Cortex of kidney (tissue), 1 donor: ENCODE measurements at regions not wholly inside any gene's neighbourhood (a gene's known extent, or its start where the extent isn't known, plus 50 kb on each side); places are given as distances from the start of the nearest gene placed in this dataset.
"Not testable (repeated sequence)": the region's sequence is repeated elsewhere in the genome, so short reads cannot be mapped to it uniquely, and the experiment has no call there.

Source experiments
- DNase-seq: peaks from one replicate; lab custom pipeline; 2025; lab: John Stamatoyannopoulos, UW

DNA sequence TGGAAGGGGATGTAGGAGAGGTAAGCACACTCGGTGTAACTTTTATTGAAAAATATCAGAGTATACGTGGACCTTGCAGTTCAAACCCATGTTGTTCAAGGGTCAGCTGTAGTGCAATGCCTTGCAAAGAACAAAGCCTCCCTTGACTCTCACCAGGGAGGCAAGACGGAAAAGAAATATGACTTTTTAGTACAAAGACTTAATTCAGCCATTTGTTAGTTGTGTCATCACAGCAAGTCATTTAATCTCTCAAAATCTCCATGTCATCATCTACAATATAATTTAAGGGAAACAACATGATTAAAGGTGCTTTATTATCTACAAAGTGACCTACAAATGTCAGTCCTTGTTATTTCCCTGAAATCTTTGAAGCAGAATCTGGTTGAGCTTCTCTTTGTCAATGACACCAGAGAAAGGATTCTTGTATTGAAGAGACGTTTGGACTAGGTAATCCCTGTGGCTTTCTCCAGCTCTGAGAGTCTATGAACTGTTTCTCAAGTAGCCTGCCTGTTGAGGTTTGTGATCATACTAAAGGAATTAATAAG lies 502.8 kb downstream of the REEP3 start:
- no peak for DNase-seq

DNA sequence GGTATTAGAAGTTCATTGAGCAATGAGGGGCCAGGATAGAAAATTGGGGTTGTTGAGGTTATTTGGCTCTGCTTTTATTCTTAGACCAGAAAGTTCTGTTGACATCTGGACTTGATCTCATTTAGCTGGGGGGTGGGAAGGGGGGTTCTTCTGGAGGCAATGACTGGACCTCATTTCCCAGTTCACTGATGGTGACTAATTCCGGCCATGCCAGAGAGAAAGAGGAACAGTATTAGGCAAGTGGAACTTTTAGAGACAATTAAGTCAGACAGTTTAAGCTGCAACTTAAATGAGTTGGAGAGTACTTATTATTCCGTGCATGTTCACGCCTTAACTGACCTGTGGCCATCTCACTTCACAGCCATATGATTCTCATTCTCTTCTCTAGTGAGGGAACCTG lies 512.5 kb downstream of the REEP3 start:
- no peak for DNase-seq

DNA sequence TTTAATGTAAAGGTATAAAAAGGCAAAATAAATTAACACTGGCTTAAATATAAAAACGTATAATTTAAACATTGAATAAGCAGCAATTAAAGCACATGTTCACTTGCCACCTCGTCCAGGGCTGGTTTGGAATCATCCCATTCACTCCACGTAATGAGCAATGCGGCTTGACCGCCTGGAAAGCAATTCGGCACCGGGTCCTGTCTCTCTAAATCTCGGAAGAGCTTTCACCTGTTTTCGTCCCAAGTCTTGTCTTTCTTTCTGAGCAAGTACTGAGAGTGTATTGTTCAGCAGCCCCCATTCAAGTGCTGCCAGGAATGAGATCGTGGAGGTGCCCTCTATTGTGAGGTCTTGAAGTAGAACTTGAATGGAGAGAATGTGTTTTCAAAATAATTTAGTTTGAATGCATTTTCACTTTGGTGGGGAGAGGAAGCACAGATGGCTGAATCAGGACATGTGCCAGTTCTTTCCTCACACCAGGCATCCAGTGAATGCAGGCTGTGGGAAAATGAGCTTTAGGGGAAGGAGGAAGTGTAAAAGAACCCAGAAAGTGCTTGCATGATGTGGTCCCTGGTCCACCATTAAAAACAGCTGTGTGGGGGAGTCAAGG lies 515.2 kb downstream of the REEP3 start:
- DNase-seq: no peak

DNA sequence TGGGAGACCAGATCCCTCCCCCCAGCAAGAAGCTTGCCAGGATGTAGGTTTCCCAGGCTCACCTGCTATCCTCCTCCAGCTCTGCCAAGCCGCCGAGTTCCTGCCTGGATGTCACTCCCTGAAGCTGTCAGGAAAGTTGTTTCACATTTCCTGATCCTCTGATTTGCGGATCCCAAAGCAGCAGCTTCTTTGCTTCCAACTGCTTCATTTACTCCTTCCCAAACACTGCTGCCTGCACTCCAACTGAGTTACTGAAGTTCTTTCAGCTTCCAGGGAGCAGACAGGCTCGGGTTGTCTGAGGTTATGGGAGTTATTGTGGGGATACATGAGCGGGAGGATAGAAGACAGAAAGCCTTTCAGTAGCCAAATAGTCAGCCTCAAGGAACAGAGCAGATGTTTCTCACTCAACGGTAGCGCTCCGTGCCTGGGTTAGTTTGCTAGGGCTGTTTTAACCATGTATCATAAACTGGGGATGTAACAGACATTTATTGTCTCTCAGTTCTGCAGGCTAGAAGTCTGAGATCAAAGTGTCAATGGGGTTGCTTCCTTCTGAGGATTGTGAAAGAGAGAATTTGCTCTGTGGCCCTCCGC lies 516.0 kb downstream of the REEP3 start:
- DNase-seq: no peak

DNA sequence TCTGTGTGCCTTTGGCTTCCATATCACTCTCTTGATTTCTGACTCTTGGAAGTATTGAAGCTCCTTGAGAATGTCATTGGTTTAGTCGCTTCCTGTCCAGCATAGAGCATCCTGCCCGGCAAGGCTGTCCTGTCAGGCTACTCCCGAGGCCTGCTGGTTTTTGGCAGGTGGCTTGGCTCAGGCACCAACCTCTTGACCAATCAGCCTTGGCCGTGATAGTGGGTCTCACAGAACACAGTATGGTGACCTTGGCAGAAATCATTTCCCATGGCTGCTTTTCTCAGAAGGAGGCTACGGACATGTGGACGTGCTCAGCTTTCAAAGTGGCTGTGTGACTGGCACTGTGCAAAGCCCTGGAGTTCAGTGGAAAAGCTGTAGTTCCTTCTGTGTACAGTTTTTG lies 516.9 kb downstream of the REEP3 start:
- DNase-seq: no peak

DNA sequence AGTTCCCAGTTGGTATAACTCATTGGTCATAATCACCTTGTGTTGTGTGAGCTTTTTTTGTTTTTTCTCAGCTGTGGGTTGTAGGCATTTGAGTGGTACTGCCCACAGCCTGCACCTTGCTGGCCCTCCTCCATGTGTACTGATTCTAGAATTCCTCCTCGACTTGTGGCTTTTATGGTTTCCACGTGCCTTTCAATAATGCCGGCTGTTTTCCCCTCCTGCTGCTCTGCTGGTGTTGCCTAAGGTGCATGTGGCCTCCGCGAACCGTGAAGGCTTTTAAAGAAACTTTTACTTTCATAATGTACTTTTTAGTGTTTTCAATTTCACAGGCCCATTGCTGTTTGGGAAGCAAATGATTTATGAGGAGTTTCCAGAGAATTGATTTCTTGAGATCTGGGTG lies 518.0 kb downstream of the REEP3 start:
- no peak for DNase-seq

DNA sequence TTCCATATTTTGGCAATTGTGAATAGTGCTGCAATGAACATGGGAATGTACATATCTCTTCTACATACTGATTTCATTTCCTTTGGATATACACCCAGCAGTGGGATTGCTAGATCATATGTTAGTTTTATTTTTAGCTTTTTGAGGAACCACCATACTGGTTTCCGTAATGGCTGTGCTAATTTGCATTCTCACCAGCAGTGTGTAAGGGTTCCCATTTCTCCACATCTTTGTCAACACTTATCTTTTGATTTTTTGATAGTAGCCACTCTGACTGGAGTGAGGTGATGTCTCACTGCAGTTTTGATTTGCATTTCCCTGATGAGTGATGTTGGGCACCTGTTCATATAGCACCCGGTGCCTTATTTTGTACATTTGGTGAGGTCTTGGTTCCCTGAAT lies 519.6 kb downstream of the REEP3 start:
- DNase-seq: no peak

DNA sequence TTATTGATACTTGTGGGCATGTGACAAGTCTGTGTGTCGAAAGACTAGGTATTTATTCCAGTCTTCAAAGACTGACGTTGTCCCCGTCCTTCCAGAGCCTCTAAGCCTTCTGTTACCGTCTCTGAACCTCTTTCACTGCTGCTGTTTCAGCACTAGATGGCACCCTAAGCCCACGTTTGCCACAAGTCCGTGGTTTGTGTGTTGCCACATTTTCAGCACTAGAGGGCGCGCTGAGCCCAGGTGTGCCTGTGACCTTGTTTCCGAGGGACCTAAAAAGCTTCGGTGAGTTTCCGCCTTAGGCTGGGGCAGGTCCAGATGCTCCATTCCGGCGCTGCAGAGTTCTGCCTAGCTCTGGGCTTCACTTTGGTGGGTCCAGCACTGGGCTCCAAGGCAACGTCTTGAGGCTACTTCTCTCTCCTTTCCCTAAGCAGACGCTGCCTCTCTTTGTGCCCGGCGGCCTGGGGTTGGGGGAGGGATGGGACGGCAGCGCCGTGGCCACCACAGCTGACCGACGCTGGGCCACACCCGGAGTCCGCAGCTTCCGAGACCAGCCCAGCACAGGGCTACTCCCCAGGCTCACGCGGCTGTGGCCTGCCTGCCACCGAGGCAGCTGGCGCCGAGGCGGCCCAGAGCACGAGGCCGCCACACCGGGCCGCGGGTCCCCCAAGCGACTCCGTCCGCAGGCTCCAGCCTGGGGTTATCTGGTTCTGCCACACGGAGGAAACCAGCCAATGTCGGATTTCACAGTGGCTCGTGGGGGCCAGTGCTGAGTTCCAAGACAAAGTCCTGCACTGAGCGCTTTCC lies 520.2 kb downstream of the REEP3 start:
- DNase-seq: no peak

DNA sequence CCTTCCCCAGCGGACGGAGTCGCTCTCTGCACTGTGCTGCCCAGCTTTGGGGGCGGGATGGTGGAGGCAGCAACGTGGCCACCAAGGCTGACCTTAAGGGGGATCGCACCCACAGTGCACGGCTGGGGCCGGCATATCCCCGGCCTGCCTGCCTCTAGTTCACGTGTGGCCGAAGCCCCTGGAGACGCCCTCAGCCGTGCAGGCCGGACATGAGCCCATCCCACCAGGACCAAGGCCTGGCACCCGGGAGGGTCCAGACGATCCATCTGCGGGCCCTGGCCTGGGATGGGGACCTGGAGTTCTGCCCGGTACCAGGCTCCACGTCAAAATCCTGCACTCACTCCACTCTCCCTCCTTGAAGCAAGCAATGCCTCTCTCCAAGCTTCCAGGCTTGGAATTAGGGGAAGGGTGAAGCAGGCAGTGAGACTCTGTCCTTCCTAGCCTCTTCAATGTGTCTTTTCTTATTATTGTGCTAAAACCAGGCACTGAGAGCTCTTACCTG lies 520.8 kb downstream of the REEP3 start:
- no peak for DNase-seq

DNA sequence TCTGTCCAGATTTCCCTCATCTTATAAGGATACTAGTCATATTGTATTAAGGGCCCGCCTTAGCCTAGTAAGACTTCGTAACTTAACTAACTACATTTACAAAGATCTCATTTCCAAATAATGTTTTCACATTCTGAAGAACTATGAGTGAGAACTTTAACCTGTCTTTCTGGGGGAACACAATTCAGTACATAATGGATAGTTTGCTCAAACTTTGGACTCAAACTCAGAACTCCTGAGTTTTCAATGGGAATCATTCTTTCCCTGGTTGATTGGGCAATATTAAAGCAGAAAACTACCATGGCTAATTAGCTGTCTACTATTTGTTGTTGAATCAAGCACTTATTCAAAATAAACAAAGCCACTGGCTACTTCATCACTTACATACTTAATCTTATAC lies 522.9 kb downstream of the REEP3 start:
- no peak for DNase-seq

DNA sequence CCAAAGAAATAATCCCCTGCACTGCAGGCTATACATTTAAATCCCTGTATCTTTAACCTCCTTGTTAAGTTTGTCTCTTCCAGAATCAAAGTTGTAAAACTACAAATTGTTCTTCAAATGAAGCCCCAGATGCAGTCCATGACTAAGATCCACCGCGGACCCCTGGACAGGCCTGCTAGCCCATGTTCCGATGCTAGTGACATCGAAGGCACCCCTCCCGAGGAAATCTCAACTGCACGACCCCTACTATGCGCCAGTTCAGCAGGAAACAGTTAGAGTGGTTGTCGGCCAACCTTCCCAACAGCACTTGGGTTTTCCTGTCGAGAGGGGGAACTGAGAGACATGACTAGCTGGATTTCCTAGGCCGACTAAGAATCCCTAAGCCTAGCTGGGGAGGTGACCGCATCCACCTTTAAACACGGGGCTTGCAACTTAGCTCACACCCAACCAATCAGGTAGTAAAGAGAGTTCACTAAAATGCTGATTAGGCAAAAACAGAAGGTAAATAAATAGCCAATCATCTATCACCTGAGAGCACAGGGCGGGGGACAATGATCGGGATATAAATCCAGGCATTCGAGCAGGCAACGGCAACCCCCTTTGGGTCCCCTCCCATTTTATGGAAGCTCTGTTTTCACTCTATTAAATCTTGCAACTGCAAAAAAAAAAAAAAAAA lies 523.9 kb downstream of the REEP3 start:
- not testable (repeated sequence) for DNase-seq

DNA sequence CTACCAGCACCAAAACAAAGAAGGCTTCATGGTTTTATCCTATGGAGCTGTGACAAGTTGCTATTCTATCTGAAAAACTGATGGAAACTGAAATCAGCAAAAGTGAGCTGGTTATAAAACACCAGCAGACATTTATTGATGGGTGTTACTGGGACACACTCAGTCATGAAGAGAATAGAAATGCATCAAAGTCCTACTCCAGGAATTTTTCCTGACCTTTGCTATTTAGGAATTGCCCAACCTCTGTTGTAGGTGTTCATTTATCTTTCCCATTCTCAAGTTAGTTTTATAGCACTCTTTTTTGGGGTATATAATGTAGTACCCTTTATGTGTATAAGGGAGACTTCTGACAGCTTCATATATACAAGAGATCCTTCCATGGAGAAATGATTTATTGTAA lies 533.2 kb downstream of the REEP3 start:
- no peak for DNase-seq

DNA sequence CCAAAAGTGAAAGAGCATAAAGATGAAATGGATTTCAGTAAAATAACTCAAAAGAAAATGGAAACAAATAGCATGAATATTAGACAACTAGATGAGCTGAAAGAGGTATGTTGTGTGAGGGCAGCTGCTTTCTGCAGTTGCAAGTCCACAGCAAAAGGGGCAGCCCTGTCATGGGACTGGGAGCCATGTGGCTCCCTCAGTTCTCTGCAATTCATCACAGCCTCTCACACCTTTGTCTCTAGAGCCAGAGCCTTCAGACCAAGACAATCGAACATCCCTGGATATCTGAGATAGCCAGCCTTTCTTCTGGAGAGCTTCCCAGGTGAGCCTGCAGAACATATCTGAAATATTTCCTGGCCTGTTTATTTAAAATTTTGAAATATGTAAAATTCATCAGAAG lies 538.7 kb downstream of the REEP3 start:
- no peak for DNase-seq

DNA sequence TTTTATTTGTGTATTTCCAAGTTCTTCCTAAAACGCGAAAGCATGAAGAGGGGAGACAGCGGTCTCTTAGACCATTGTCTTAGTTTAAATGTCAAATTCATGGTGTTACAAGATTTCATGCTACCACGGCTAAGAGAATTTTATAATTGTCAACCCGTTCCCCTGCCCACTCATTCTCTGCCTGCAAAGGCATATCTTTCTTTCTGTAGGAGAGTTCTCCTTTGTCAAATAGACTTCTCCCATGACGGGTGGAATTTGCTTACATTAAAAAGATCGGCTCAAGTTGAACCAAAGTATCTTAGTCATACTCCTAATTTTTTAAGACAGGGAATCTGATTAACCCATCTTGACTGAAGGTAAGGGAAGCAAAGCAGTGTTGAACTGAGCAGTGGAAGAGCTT lies 539.2 kb downstream of the REEP3 start:
- DNase-seq: no peak

DNA sequence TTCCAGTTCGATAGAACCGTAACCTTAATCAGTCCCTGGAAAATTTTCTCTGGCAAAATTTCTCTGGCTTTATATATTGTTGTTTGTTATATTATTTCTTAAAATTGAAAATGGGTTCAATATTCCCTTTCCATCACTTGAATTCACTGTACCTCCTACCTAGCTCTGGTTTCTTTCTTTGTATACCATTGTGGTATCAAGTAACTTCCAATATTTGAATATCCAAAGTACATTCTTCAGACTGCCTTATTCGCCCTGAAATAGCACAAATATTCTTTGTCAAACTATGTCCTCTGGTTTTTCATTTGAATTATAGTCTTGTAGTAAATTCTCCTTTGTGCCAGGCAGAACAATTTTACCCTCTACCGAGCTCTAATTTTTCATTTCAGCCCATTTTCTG lies 541.6 kb downstream of the REEP3 start:
- DNase-seq: no peak

DNA sequence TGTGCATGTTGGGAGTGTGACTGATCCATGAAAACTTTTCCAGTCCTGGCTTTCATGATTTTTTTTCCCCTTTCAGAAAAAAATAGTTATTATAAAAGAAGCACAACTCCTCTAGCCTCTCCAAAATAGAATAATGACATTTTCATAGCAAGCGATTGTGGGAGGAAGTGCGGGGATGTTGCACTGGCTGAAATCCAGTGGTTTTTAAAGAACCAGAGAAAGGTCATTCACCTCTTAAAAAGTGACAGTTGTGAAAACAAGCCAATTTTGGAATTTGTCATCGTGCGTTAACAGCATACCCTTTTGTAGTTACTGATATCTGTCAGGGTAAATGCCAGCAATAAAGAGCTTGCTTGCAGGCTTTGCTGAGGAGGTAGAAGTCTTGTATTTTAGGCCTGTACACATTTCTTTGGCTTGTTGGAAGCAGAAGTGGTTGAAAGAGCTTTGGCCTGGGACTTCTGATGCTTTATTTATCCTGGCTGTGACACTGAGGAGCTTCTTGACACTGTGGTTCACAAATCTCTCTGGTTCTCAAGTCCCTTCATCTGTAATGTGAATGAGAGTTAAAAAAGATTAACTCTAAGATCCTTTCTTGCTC lies 545.9 kb downstream of the REEP3 start:
- no peak for DNase-seq

DNA sequence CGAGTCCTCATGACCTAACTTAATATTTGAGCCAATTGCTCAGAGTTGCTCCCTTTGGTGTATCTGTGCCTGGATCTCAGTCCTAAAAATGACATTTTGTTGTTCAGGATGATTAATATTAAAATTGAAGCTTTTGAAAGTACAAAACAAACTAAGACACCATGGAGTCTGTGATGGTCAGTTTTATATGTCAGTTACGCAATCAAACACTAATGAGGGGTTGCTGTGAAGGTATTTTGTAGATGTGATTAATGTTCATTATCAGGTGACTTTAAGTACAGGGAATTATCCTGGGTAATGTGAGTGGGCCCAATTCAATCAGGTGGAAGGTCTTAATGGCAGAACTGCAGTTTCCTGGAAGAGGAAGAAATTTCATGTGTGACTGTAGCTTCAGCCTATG lies 546.7 kb downstream of the REEP3 start:
- DNase-seq: no peak

DNA sequence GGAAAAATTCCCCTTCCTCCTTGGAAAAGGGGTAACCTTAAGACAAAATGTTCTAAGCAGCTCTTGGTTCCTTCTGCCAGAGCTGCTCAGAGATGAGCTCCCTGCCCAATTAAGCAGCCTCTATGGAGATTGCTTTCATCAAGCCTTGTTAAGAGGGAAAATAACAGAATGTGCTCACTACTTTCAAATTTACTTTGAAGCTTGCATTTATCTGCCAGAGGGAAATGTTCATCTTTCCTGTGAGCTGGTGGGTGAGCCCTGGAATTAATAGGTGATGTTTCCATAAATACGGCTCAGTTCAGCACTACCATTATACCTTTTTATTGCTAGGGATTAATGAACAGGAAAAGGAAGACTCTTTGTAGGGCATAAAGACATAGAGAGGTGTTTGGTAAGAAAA lies 549.0 kb downstream of the REEP3 start:
- DNase-seq: no peak

DNA sequence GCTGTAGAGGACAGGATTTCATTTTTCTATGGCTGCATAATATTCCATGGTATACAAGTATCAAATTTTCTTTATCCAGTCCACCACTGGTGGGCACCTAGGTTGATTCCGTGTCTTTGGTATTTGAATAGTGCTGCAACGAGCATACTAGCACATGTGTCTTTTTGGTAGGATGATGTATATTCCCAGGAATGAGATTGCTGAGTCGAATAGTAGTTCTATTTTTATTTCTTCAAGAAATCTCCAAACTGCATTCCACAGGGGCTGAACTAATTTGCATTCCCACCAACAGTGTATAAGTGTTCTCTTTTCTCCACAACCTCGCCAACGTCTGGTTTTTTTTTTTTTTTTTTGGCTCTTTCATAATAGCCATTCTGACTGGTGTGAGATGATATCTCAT lies 550.0 kb downstream of the REEP3 start:
- DNase-seq: no peak

DNA sequence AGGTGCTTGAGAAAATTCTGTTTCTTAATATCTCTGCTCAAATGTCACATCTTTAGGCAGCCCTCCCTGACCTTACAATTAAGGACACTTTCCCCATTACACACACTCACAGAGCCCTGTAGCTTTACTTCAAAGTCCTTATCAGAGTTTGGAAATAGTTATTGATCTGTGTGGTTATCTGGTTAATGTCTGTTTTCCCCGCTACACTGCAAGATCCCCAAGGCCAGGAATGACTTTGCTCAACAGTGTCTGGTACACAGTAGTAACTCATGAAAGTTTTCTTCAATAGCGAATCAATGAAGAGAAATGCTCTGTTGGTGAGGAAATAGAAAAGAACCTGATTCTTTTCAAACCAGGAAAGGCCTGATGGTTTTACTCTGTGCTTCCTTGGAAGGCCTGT lies 554.4 kb downstream of the REEP3 start:
- DNase-seq: no peak

DNA sequence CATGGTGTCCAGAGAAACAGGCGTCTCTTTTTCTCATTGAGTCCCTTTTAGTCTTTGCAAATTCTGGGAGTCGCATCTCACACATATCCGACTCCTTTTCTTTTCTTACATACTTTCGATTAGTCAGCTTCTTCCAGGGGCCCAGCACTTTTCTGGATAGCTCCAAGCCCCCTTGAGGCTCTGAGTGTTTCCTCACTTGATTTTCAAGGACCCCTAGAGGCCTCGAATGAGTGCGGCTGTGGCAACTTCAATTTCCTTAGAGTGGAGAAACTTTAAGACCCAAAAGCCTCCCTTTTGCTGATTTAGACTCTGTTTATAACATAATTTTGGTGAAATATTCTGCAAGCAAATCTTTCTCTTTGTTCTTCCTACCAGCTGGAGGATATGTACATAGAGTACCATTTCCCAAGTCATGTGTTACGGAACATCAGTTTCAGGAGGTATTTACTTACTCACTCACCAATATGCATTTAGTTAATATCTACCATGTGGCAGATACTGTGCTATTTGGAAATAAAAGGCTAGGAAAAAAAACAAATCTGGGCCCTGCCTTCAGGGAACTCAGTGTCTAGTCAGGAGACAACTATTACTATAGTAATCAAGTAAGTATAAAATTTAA lies 555.2 kb downstream of the REEP3 start:
- DNase-seq: no peak

DNA sequence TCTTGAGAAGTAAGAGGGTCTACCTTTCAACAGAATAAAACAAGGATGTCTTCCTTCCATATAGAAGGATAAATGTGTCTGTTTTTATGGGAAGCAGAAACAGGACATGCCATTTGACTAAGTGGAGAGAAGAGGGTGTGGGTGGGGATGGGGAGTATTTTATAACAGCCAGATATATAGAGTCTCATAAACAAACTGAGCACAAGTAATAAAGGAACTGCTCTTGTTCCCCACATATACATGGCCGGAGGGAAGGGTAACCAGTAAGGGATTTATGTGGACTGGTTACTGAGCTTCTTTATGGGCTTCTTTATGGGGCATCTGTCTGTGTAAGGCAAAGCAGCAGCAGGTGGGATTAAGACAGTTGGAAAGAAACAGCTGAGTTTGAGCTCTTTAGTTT lies 558.1 kb downstream of the REEP3 start:
- no peak for DNase-seq
